SK-N-SH (cell line): ENCODE measurements at regions not wholly inside any gene's neighbourhood (a gene's known extent, or its start where the extent isn't known, plus 50 kb on each side); places are given as distances from the start of the nearest gene placed in this dataset.

Source experiments
- CTCF ChIA-PET: fragments of 300-600, 350-600 bp; formaldehyde crosslinking; extraction: SDS; loops from one replicate; lab custom pipeline; 2021; lab: Yijun Ruan, JAX
- POLR2A ChIA-PET: fragments of 350-600 bp; sonication (Branson Sonifier 250); formaldehyde crosslinking; extraction: SDS; loops from one replicate; lab custom pipeline; 2020; ENCODE audit warnings: antibody characterized with exemption, inconsistent platforms; lab: Yijun Ruan, JAX
- DNase-seq: peaks from one replicate; pipeline ENCODE4 v3.0.0; 2012
- H2AFZ ChIP-seq: fragments of 200-600 bp; sonication (generic); 2 replicates; pipeline ENCODE4 v1.8.1; 2016; ENCODE audit warnings: antibody characterized with exemption, mild to moderate bottlenecking, low read depth
- H3F3A ChIP-seq: fragments of 200-600 bp; sonication (generic); replicated peaks from 2 replicates; pipeline ENCODE3; 2016; ENCODE audit warnings: antibody characterized with exemption, mild to moderate bottlenecking; ENCODE audit not compliant: insufficient read depth
- H3K27ac ChIP-seq, 2 experiments: fragments of 200-500 bp in 1 of 2; fragments of 200-600 bp in 1 of 2; sonication (Bioruptor generic) in 1 of 2; sonication (generic), shearing (Covaris generic) in 1 of 2; 2 replicates each; pipeline versions ENCODE4 v1.5.1 to v1.6.1; 2014 to 2016; ENCODE audit warnings: low read depth in 2 of 2, inconsistent platforms in 1 of 2, low read length in 1 of 2, mild to moderate bottlenecking in 1 of 2, mixed read lengths in 1 of 2
- H3K27me3 ChIP-seq: fragments of 200-600 bp; sonication (generic), shearing (Covaris generic); 2 replicates; pipeline ENCODE4 v1.6.1; 2016; ENCODE audit warnings: mixed run types; ENCODE audit not compliant: insufficient read depth
- H3K36me3 ChIP-seq, 2 experiments: fragments of 200-500 bp in 1 of 2; fragments of 200-600 bp in 1 of 2; sonication (Bioruptor generic) in 1 of 2; sonication (generic) in 1 of 2; replicated peaks in 1 of 2; 2 replicates each; pipeline versions ENCODE3 to v1.5.1; 2014 to 2016; ENCODE audit warnings: low read length in 1 of 2, mild to moderate bottlenecking in 1 of 2; ENCODE audit not compliant: insufficient read depth in 2 of 2, control insufficient read depth in 1 of 2
- H3K4me1 ChIP-seq, 2 experiments: fragments of 200-500 bp in 1 of 2; fragments of 200-600 bp in 1 of 2; sonication (Bioruptor generic) in 1 of 2; sonication (generic), shearing (Covaris generic) in 1 of 2; 2 replicates each; pipeline versions ENCODE4 v1.5.1 to v1.6.1; 2014 to 2016; ENCODE audit warnings: low read depth in 1 of 2, low read length in 1 of 2, mixed run types in 1 of 2; ENCODE audit not compliant: insufficient read depth in 2 of 2, control insufficient read depth in 1 of 2
- H3K4me2 ChIP-seq: fragments of 200-600 bp; sonication (generic), shearing (Covaris generic); 2 replicates; pipeline ENCODE4 v1.6.1; 2017; ENCODE audit warnings: mixed run types
- H3K4me3 ChIP-seq, 2 experiments: fragments of 200-500 bp in 1 of 2; fragments of 200-600 bp in 1 of 2; sonication (Bioruptor generic) in 1 of 2; sonication (generic), shearing (Covaris generic) in 1 of 2; 2 replicates each; pipeline versions ENCODE4 v1.5.1 to v1.8.1; 2014 to 2016; ENCODE audit warnings: low read depth in 2 of 2, inconsistent platforms in 1 of 2, low read length in 1 of 2, mild to moderate bottlenecking in 1 of 2, mixed read lengths in 1 of 2, moderate library complexity in 1 of 2
- H3K79me2 ChIP-seq: fragments of 200-600 bp; sonication (generic); 2 replicates; pipeline ENCODE4 v1.8.1; 2017; ENCODE audit warnings: mild to moderate bottlenecking; ENCODE audit not compliant: insufficient read depth
- H3K9ac ChIP-seq: fragments of 200-600 bp; sonication (generic); 2 replicates; pipeline ENCODE4 v1.6.1; 2017; ENCODE audit warnings: mixed run types
- H3K9me2 ChIP-seq: fragments of 200-600 bp; sonication (generic); 2 replicates; pipeline ENCODE4 v1.6.1; 2017; ENCODE audit warnings: mixed run types
- H3K9me3 ChIP-seq: fragments of 200-600 bp; sonication (generic); 2 replicates; pipeline ENCODE4 v1.6.1; 2017; ENCODE audit warnings: mixed run types, mild to moderate bottlenecking, moderate library complexity
- H4K20me1 ChIP-seq: fragments of 200-600 bp; sonication (generic); 2 replicates; pipeline ENCODE4 v1.6.1; 2017; ENCODE audit warnings: mild to moderate bottlenecking, mixed run types; ENCODE audit not compliant: insufficient read depth
- CHD2 ChIP-seq: fragments of 150-350 bp; IDR thresholded peaks from 2 replicates; pipeline ENCODE4 v1.6.1; 2018; ENCODE audit warnings: low read length; ENCODE audit not compliant: partially characterized antibody
- ELF1 ChIP-seq: IDR thresholded peaks from 2 replicates; pipeline ENCODE4 v1.4.0; 2012
- FOSL2 ChIP-seq: IDR thresholded peaks from 2 replicates; pipeline ENCODE4 v1.4.0; 2012; ENCODE audit warnings: low read depth, mild to moderate bottlenecking, moderate library complexity, borderline replicate concordance
- GATA2 ChIP-seq: sonication (generic); formaldehyde crosslinking; IDR thresholded peaks from 2 replicates; pipeline ENCODE4 v1.5.0; 2020; ENCODE audit warnings: mild to moderate bottlenecking, missing genetic modification reagents
- IRF3 ChIP-seq: fragments of 150-350 bp; IDR thresholded peaks from 2 replicates; pipeline ENCODE4 v1.6.1; 2016; ENCODE audit warnings: mild to moderate bottlenecking, low read depth, low read length
- JUND ChIP-seq: IDR thresholded peaks from 2 replicates; pipeline ENCODE4 v1.4.0; 2012
- PBX3 ChIP-seq: IDR thresholded peaks from 2 replicates; pipeline ENCODE4; 2012
- RAD21 ChIP-seq: IDR thresholded peaks from 2 replicates; pipeline ENCODE4 v1.6.1; 2012; ENCODE audit warnings: mild to moderate bottlenecking, low read length
- RCOR1 ChIP-seq: fragments of 150-350 bp; IDR thresholded peaks from 2 replicates; pipeline ENCODE4 v1.6.1; 2017; ENCODE audit warnings: antibody characterized with exemption, low read length
- RXRA ChIP-seq: IDR thresholded peaks from 2 replicates; pipeline ENCODE4 v1.4.0; 2012; ENCODE audit warnings: low read depth, mild to moderate bottlenecking, borderline replicate concordance
- TEAD4 ChIP-seq: IDR thresholded peaks from 2 replicates; pipeline ENCODE4 v1.4.0; 2012; ENCODE audit warnings: mild to moderate bottlenecking, borderline replicate concordance; ENCODE audit not compliant: insufficient read depth
- USF1 ChIP-seq: IDR thresholded peaks from 2 replicates; pipeline ENCODE4 v1.4.0; 2012; ENCODE audit warnings: low read depth, borderline replicate concordance
- ZBTB33 ChIP-seq: IDR thresholded peaks from 2 replicates; pipeline ENCODE4 v1.4.0; 2012; ENCODE audit warnings: low read depth, borderline replicate concordance
- WGBS: methylation state at CpG from one replicate; pipeline ENCODE4 v1.1.6; 2017; ENCODE audit warnings: low lambda C conversion rate; 5-methylcytosine and 5-hydroxymethylcytosine counted together

GRCh38 chr11:134530636-134531326 is 118.7 kb upstream of the B3GAT1 start:
- 54% methylated on average over 7 of the region's 14 CpGs for WGBS
- no peaks in the 10 kb centered on the region for H3F3A ChIP-seq

More at GRCh38 chr11:134530636-134531326, 118.7 kb upstream of the B3GAT1 start:
- no peaks in the 10 kb centered on the region for H3K9me3 ChIP-seq
- no peak for DNase-seq
- H4K20me1 ChIP-seq, result no peaks in the 10 kb centered on the region
- H3K27me3 ChIP-seq, result no peaks in the 10 kb centered on the region
- H3K9ac ChIP-seq, result no peak overlapping the region
- H3K4me3 ChIP-seq, result no peak overlapping the region
- TF ChIP-seq RXRA (no peak), TEAD4 (no peak), RCOR1 (no peak), GATA2 (CRISPR knock-in tag) (no peak), CHD2 (no peak), RAD21 (no peak), IRF3 (no peak), PBX3 (no peak), USF1 (no peak), JUND (no peak), ZBTB33 (no peak), ELF1 (no peak), FOSL2 (no peak)
- H3K4me2 ChIP-seq, result no peak overlapping the region
- no peak overlapping the region for H2AFZ ChIP-seq
- ChIA-PET CTCF (interaction anchor here (1.2 kb wide), 1 partner anchor 10 kb away, joined by 3 read pairs; no protein-coding TSS in a partner anchor), POLR2A (no interaction called here)
- no peaks in the 10 kb centered on the region for H3K36me3 ChIP-seq
- no peaks in the 10 kb centered on the region for H3K9me2 ChIP-seq
- H3K27ac ChIP-seq, result no peak overlapping the region
- H3K79me2 ChIP-seq, result no peaks in the 10 kb centered on the region
- peaks cover 0 to 6% of the 10 kb centered on the region in 2 experiments; a peak in 1 of 4 replicates for H3K4me1 ChIP-seq
